ENCODE measurements at regions not wholly inside any gene's neighbourhood (a gene's known extent, or its start where the extent isn't known, plus 50 kb on each side); places are given as distances from the start of the nearest gene placed in this dataset.
"Not testable (repeated sequence)": the region's sequence is repeated elsewhere in the genome, so short reads cannot be mapped to it uniquely, and the experiment has no call there.

GRCh38 chrX:42188730-42189129, 265.4 kb upstream of the CASK start:
- no peaks in the 10 kb centered on the region for H3K27me3 ChIP-seq (ENCODE audit: low read length)
- H2AFZ ChIP-seq (ENCODE audit: low read depth, low read length, severe bottlenecking), result no peak overlapping the region
- H3K9me3 ChIP-seq (ENCODE audit: insufficient read depth, low read length), result no peaks in the 10 kb centered on the region
- H3F3A ChIP-seq (ENCODE audit: insufficient read depth), result no peaks in the 10 kb centered on the region
- no peak overlapping the region for H3K9ac ChIP-seq (ENCODE audit: low read length)
- H3K4me3 ChIP-seq (ENCODE audit: insufficient read depth, low read length, poor library complexity, severe bottlenecking), result no peak overlapping the region
- H3K4me2 ChIP-seq (ENCODE audit: low read depth, low read length, poor library complexity, severe bottlenecking), result no peak overlapping the region
- H3K79me2 ChIP-seq (ENCODE audit: insufficient read depth, low read length), result no peaks in the 10 kb centered on the region
- no peak for TF ChIP-seq EZH2phosphoT487 (conservative IDR thresholded peaks at IDR 0.05; ENCODE audit: low read length)
- TF ChIP-seq, protein P1, sequence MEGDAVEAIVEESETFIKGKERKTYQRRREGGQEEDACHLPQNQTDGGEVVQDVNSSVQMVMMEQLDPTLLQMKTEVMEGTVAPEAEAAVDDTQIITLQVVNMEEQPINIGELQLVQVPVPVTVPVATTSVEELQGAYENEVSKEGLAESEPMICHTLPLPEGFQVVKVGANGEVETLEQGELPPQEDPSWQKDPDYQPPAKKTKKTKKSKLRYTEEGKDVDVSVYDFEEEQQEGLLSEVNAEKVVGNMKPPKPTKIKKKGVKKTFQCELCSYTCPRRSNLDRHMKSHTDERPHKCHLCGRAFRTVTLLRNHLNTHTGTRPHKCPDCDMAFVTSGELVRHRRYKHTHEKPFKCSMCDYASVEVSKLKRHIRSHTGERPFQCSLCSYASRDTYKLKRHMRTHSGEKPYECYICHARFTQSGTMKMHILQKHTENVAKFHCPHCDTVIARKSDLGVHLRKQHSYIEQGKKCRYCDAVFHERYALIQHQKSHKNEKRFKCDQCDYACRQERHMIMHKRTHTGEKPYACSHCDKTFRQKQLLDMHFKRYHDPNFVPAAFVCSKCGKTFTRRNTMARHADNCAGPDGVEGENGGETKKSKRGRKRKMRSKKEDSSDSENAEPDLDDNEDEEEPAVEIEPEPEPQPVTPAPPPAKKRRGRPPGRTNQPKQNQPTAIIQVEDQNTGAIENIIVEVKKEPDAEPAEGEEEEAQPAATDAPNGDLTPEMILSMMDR (IDR thresholded peaks at IDR 0.05; ENCODE audit: insufficient read depth, low read length, poor library complexity, severe bottlenecking), result no peak
- H3K9me2 ChIP-seq (replicated peaks; ENCODE audit: insufficient read depth, low read length), result no peaks in the 10 kb centered on the region
- no peaks in the 10 kb centered on the region for H3K36me3 ChIP-seq (ENCODE audit: low read length)
- no peaks in the 10 kb centered on the region for H4K20me1 ChIP-seq (ENCODE audit: low read depth, low read length)
- no peak overlapping the region for H3K27ac ChIP-seq (ENCODE audit: low read depth, low read length)

DNA sequence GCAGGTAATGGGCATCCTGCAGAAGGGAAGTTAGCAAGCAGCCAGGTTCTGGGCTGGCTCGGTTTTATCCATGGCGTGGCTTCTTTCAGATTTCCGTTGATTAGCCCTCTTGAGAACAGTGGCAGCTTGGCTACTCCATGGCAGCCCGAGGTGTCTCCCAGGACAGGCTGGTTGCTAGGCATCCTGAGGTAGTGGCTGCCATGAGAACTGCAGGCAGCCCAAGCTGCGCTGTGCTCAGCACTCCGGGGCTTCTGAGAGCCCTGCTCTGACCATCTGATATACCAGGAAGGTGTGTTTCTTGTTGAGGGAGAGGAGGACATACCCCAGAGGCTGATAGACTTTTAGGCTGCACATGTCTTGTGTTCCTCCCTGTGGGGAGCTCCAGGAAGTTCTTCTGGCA, 253.4 kb upstream of the CASK start:
- H2AFZ ChIP-seq (ENCODE audit: low read depth, low read length, severe bottlenecking), result no peak overlapping the region
- no peaks in the 10 kb centered on the region for H3F3A ChIP-seq (ENCODE audit: insufficient read depth)
- no peaks in the 10 kb centered on the region for H3K9me3 ChIP-seq (ENCODE audit: insufficient read depth, low read length)
- H3K9ac ChIP-seq (ENCODE audit: low read length), result no peak overlapping the region
- H3K9me2 ChIP-seq (replicated peaks; ENCODE audit: insufficient read depth, low read length), result no peaks in the 10 kb centered on the region
- TF ChIP-seq EZH2phosphoT487 (conservative IDR thresholded peaks at IDR 0.05; ENCODE audit: low read length), result no peak
- TF ChIP-seq, protein P1 (IDR thresholded peaks at IDR 0.05; ENCODE audit: insufficient read depth, low read length, poor library complexity, severe bottlenecking), result no peak
- H3K27ac ChIP-seq (ENCODE audit: low read depth, low read length), result no peak overlapping the region
- H3K4me2 ChIP-seq (ENCODE audit: low read depth, low read length, poor library complexity, severe bottlenecking), result no peak overlapping the region
- no peaks in the 10 kb centered on the region for H3K79me2 ChIP-seq (ENCODE audit: insufficient read depth, low read length)
- no peaks in the 10 kb centered on the region for H4K20me1 ChIP-seq (ENCODE audit: low read depth, low read length)
- no peaks in the 10 kb centered on the region for H3K27me3 ChIP-seq (ENCODE audit: low read length)
- H3K4me3 ChIP-seq (ENCODE audit: insufficient read depth, low read length, poor library complexity, severe bottlenecking), result no peak overlapping the region
- H3K36me3 ChIP-seq (ENCODE audit: low read length), result no peaks in the 10 kb centered on the region

GRCh38 chrX:42175843-42176242, 252.5 kb upstream of the CASK start:
- Histone ChIP-seq H3K9me2 (replicated peaks; ENCODE audit: insufficient read depth, low read length) (no peaks in the 10 kb centered on the region), H3K4me2 (ENCODE audit: low read depth, low read length, poor library complexity, severe bottlenecking) (no peak overlapping the region), H3K36me3 (ENCODE audit: low read length) (no peaks in the 10 kb centered on the region), H2AFZ (ENCODE audit: low read depth, low read length, severe bottlenecking) (no peak overlapping the region), H3K27ac (ENCODE audit: low read depth, low read length) (no peak overlapping the region), H4K20me1 (ENCODE audit: low read depth, low read length) (no peaks in the 10 kb centered on the region), H3K27me3 (ENCODE audit: low read length) (no peaks in the 10 kb centered on the region), H3F3A (ENCODE audit: insufficient read depth) (no peaks in the 10 kb centered on the region), H3K4me3 (ENCODE audit: insufficient read depth, low read length, poor library complexity, severe bottlenecking) (no peak overlapping the region), H3K9me3 (ENCODE audit: insufficient read depth, low read length) (no peaks in the 10 kb centered on the region), H3K79me2 (ENCODE audit: insufficient read depth, low read length) (no peaks in the 10 kb centered on the region), H3K9ac (ENCODE audit: low read length) (no peak overlapping the region)
- TF ChIP-seq, protein P1 (IDR thresholded peaks at IDR 0.05; ENCODE audit: insufficient read depth, low read length, poor library complexity, severe bottlenecking), result no peak
- TF ChIP-seq EZH2phosphoT487 (conservative IDR thresholded peaks at IDR 0.05; ENCODE audit: low read length), result no peak

GRCh38 chrX:42157923-42158322, 234.6 kb upstream of the CASK start:
- H3K9ac ChIP-seq (ENCODE audit: low read length); H3F3A ChIP-seq (ENCODE audit: insufficient read depth); H3K4me2 ChIP-seq (ENCODE audit: low read depth, low read length, poor library complexity, severe bottlenecking); H3K4me3 ChIP-seq (ENCODE audit: insufficient read depth, low read length, poor library complexity, severe bottlenecking); H3K36me3 ChIP-seq (ENCODE audit: low read length); H3K9me3 ChIP-seq (ENCODE audit: insufficient read depth, low read length); H3K79me2 ChIP-seq (ENCODE audit: insufficient read depth, low read length); H3K27ac ChIP-seq (ENCODE audit: low read depth, low read length); H4K20me1 ChIP-seq (ENCODE audit: low read depth, low read length); H3K9me2 ChIP-seq (replicated peaks; ENCODE audit: insufficient read depth, low read length); H3K27me3 ChIP-seq (ENCODE audit: low read length); H2AFZ ChIP-seq (ENCODE audit: low read depth, low read length, severe bottlenecking): not testable (repeated sequence)

Data from SU-DHL-6 (cell line).